ENCODE measurements at regions not wholly inside any gene's neighbourhood (a gene's known extent, or its start where the extent isn't known, plus 50 kb on each side); places are given as distances from the start of the nearest gene placed in this dataset.

- TF ChIP-seq CTCF (IDR thresholded peaks at IDR 0.05) (no peak), ZFX (IDR thresholded peaks at IDR 0.05; ENCODE audit: borderline replicate concordance) (no peak)
Observed at GRCh38 chr2:240230291-240230931, 90.0 kb upstream of the OTOS start.

Data from 22Rv1 (cell line).